Spleen (tissue), 11 donors: ENCODE measurements at regions not wholly inside any gene's neighbourhood (a gene's known extent, or its start where the extent isn't known, plus 50 kb on each side); places are given as distances from the start of the nearest gene placed in this dataset.

Experiments used
- DNase-seq: peaks from one replicate; pipeline ENCODE4 v3.0.0-alpha.2; 2020
- H3K27ac ChIP-seq, 8 donors: fragments of 200-600 bp; sonication (generic) in 7 of 8; 1 replicate in 4 of 8; 2 replicates in 4 of 8; pipeline versions ENCODE4 v1.5.0 to v1.8.0; 2016 to 2021; ENCODE audit warnings: inconsistent platforms in 4 of 8, mild to moderate bottlenecking in 4 of 8, moderate library complexity in 1 of 8
- H3K27me3 ChIP-seq, 7 donors: fragments of 200-600 bp; sonication (generic) in 6 of 7; replicated peaks in 1 of 7; 1 replicate in 4 of 7; 2 replicates in 3 of 7; pipeline versions ENCODE4 v1.5.0 to v1.8.0; 2016 to 2021; ENCODE audit warnings: inconsistent platforms in 3 of 7, mild to moderate bottlenecking in 1 of 7
- H3K36me3 ChIP-seq, 6 donors: fragments of 200-600 bp; sonication (generic) in 5 of 6; 1 replicate in 4 of 6; 2 replicates in 2 of 6; pipeline versions ENCODE4 v1.5.0 to v1.8.0; 2016 to 2021; ENCODE audit warnings: inconsistent platforms in 2 of 6
- H3K4me1 ChIP-seq, 6 donors: fragments of 200-600 bp; sonication (generic) in 5 of 6; 1 replicate in 3 of 6; 2 replicates in 3 of 6; pipeline versions ENCODE4 v1.5.0 to v1.8.0; 2016 to 2021; ENCODE audit warnings: inconsistent platforms in 3 of 6
- H3K4me3 ChIP-seq, 8 donors: fragments of 200-600 bp; sonication (generic) in 7 of 8; 1 replicate in 4 of 8; 2 replicates in 4 of 8; pipeline versions ENCODE4 v1.5.0 to v1.8.0; 2016 to 2021; ENCODE audit warnings: inconsistent platforms in 4 of 8, mild to moderate bottlenecking in 4 of 8, moderate library complexity in 2 of 8
- H3K9me3 ChIP-seq, 8 donors: fragments of 200-600 bp; sonication (generic) in 7 of 8; 1 replicate in 4 of 8; 2 replicates in 4 of 8; pipeline versions ENCODE4 v1.5.0 to v1.8.0; 2016 to 2021; ENCODE audit warnings: inconsistent platforms in 4 of 8
- POLR2A ChIP-seq, 3 donors: fragments of 450-650 bp; IDR thresholded peaks; one replicate each; pipeline ENCODE4 v1.5.1; 2017; ENCODE audit warnings: antibody characterized with exemption in 3 of 3, mild to moderate bottlenecking in 1 of 3
- POLR2AphosphoS5 ChIP-seq, 3 donors: sonication (generic); formaldehyde crosslinking; IDR thresholded peaks; one replicate each; pipeline ENCODE4 v1.5.1; 2017; ENCODE audit warnings: antibody characterized with exemption in 3 of 3
- WGBS, 5 donors: extraction: QIAGEN DNeasy Blood & Tissue Kit in 3 of 5; methylation state at CpG; one replicate each; pipeline versions ENCODE4 v1.1.5 to v1.1.7; 2013 to 2018; 5-methylcytosine and 5-hydroxymethylcytosine counted together
- intact Hi-C: fragments of 100-400 bp; cut with DNase I; formaldehyde crosslinking; loops from one replicate; pipeline ENCODE4 v1.15.0; 2023; ENCODE audit warnings: low total_unique reads
- TF ChIP-seq, protein P1 (sequence below), 11 experiments: fragments of 200-600 bp in 7 of 11; fragments of 450-650 bp in 4 of 11; sonication (generic) in 4 of 11; IDR thresholded peaks in 8 of 11; conservative IDR thresholded peaks in 3 of 11; 1 replicate in 7 of 11; 2 replicates in 4 of 11; pipeline versions ENCODE4 v1.4.0 to v1.8.0; 2016 to 2021; ENCODE audit warnings: antibody characterized with exemption in 11 of 11, inconsistent platforms in 4 of 11, mild to moderate bottlenecking in 1 of 11
- donor health status: healthy with polysubstance abuse.
- donor health status: DM: no; HTN: no; CAD: no; lungs with moderate emphysema.
- donor health status: DM: no; HTN: no; CAD: no.
- donor health status: Bipolar disorder and iron deficiency.
- donor health status: healthy.
- donor health status: DM: no; HTN: no; CAD: no.
- donor health status: DM: yes; HTN: yes; CAD: no.

DNA sequence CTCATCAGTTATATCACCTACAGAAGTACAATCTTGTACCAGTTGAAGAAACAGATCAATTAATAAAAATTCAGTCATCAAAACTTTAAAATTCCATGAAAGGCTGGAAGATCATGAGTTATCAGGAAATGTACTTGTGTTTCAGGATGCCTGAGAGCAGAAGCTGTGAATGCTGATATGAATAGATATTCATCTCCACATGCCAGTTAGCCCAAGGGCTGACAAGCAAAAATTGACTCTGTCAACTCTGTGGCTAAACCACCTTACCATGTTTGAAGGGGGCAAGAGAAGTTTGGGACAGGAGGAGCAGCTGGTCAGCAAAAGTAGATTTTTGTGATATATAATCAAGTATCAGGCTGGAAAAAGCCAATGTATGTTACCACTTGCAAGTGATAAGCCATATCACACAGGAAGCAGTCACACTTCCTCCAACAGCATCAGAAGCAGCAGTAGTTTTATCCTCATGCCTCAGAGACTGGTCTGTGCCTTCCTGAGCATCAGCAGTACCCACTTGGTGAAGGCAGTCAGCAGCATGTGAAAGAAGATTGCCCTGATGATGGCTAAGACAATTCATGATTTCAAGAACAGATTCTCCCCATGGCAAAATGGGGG is 328.2 kb upstream of the CNTNAP5 start:
- Histone ChIP-seq H3K27ac (no peak overlapping the region), H3K36me3 (no peaks in the 10 kb centered on the region)
- TF ChIP-seq POLR2A (IDR thresholded peaks at IDR 0.05) (no peak), POLR2AphosphoS5 (IDR thresholded peaks at IDR 0.05) (no peak)
- TF ChIP-seq, protein P1, sequence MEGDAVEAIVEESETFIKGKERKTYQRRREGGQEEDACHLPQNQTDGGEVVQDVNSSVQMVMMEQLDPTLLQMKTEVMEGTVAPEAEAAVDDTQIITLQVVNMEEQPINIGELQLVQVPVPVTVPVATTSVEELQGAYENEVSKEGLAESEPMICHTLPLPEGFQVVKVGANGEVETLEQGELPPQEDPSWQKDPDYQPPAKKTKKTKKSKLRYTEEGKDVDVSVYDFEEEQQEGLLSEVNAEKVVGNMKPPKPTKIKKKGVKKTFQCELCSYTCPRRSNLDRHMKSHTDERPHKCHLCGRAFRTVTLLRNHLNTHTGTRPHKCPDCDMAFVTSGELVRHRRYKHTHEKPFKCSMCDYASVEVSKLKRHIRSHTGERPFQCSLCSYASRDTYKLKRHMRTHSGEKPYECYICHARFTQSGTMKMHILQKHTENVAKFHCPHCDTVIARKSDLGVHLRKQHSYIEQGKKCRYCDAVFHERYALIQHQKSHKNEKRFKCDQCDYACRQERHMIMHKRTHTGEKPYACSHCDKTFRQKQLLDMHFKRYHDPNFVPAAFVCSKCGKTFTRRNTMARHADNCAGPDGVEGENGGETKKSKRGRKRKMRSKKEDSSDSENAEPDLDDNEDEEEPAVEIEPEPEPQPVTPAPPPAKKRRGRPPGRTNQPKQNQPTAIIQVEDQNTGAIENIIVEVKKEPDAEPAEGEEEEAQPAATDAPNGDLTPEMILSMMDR (IDR thresholded peaks at IDR 0.05 in 8 of 11, conservative IDR thresholded peaks at IDR 0.05 in 3 of 11): no peak

GRCh38 chr2:123715467-123715982 is 309.6 kb upstream of the CNTNAP5 start:
- H3K4me3 ChIP-seq: no peak overlapping the region
- H3K27me3 ChIP-seq: no peaks in the 10 kb centered on the region
- peaks cover 0 to 17% (median 0%) of the 10 kb centered on the region in 8 donors for H3K9me3 ChIP-seq
- no peak overlapping the region for H3K27ac ChIP-seq
- TF ChIP-seq, protein P1 (IDR thresholded peaks at IDR 0.05 in 8 of 11, conservative IDR thresholded peaks at IDR 0.05 in 3 of 11): no peak
- TF ChIP-seq POLR2AphosphoS5 (IDR thresholded peaks at IDR 0.05) (no peak), POLR2A (IDR thresholded peaks at IDR 0.05) (no peak)
- H3K4me1 ChIP-seq: no peaks in the 10 kb centered on the region
- intact Hi-C loops: no loop called here
- 90 to 98% (median 94%) methylated on average over 3 of the region's 3 CpGs for WGBS, 5 donors
- no peak for DNase-seq
- H3K36me3 ChIP-seq: no peaks in the 10 kb centered on the region

More for the DNA sequence above, 328.2 kb upstream of the CNTNAP5 start:
- no peak for DNase-seq
- Histone ChIP-seq H3K4me1 (no peaks in the 10 kb centered on the region), H3K27me3 (no peaks in the 10 kb centered on the region), H3K9me3 (no peaks in the 10 kb centered on the region), H3K4me3 (no peak overlapping the region)
- intact Hi-C loops: no loop called here

GRCh38 chr2:123717636-123718334 is 307.3 kb upstream of the CNTNAP5 start:
- Histone ChIP-seq H3K9me3 (peaks cover 0 to 17% (median 2%) of the 10 kb centered on the region in 8 donors), H3K27me3 (no peaks in the 10 kb centered on the region), H3K27ac (no peak overlapping the region), H3K4me3 (no peak overlapping the region), H3K4me1 (no peaks in the 10 kb centered on the region), H3K36me3 (no peaks in the 10 kb centered on the region)
- WGBS, 5 donors: 79 to 86% (median 82%) methylated on average over 5 of the region's 5 CpGs
- DNase-seq: no peak
- TF ChIP-seq POLR2AphosphoS5 (IDR thresholded peaks at IDR 0.05): no peak
- TF ChIP-seq, protein P1 (IDR thresholded peaks at IDR 0.05 in 8 of 11, conservative IDR thresholded peaks at IDR 0.05 in 3 of 11): no peak
- TF ChIP-seq POLR2A (IDR thresholded peaks at IDR 0.05): no peak
- intact Hi-C loops: no loop called here

DNA sequence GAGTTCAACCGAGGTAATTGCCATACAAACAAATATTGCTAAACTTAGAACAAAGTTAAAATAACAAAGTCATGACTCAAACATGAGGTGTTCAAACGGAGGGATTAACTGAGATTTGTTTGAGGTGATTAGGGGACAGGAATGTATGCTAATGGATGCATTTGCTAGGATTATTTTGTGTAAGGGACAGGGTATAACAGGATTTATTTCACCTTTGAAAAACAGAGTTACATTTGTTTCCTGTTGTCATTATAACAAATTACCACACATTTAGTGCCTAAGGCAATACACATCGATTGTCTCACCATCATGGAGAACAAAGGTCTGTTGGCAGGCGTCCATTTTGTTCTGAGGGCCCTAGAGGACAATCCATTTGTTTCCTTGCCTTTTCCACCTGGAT is 304.3 kb upstream of the CNTNAP5 start:
- TF ChIP-seq POLR2A (IDR thresholded peaks at IDR 0.05): no peak
- TF ChIP-seq, protein P1 (IDR thresholded peaks at IDR 0.05 in 8 of 11, conservative IDR thresholded peaks at IDR 0.05 in 3 of 11): no peak
- no peak for TF ChIP-seq POLR2AphosphoS5 (IDR thresholded peaks at IDR 0.05)
- Histone ChIP-seq H3K9me3 (peaks cover 0 to 9% (median 0%) of the 10 kb centered on the region in 8 donors), H3K27me3 (no peaks in the 10 kb centered on the region), H3K27ac (no peak overlapping the region), H3K4me3 (no peak overlapping the region), H3K36me3 (no peaks in the 10 kb centered on the region), H3K4me1 (no peaks in the 10 kb centered on the region)
- WGBS, 5 donors: 66 to 76% (median 70%) methylated on average over 4 of the region's 4 CpGs
- intact Hi-C loops: no loop called here
- DNase-seq: no peak
